ENCODE measurements at regions not wholly inside any gene's neighbourhood (a gene's known extent, or its start where the extent isn't known, plus 50 kb on each side); places are given as distances from the start of the nearest gene placed in this dataset.

- no peak for DNase-seq
These were observed 194.7 kb upstream of the TLL1 start for GRCh38 chr4:165678236-165678935.

- no peak for DNase-seq
These were observed 194.1 kb upstream of the TLL1 start for GRCh38 chr4:165678936-165679325.

GRCh38 chr4:165680821-165681220, 192.2 kb upstream of the TLL1 start:
- no peak for DNase-seq

GRCh38 chr4:165682611-165683010, 190.4 kb upstream of the TLL1 start:
- DNase-seq = peak; percentile 15

- peak; percentile 79 for DNase-seq
These were observed 188.7 kb upstream of the TLL1 start for GRCh38 chr4:165684177-165684805.

GRCh38 chr4:165686756-165687155, 186.3 kb upstream of the TLL1 start:
- no peak for DNase-seq

GRCh38 chr4:165689159-165689558, 183.9 kb upstream of the TLL1 start:
- DNase-seq = no peak

- no peak for DNase-seq
These were observed 181.0 kb upstream of the TLL1 start for GRCh38 chr4:165692082-165692481.

- no peak for DNase-seq
These were observed 174.8 kb upstream of the TLL1 start for GRCh38 chr4:165698272-165698671.

- no peak for DNase-seq
These were observed 174.0 kb upstream of the TLL1 start for GRCh38 chr4:165699055-165699454.

GRCh38 chr4:165700855-165701254, 172.2 kb upstream of the TLL1 start:
- DNase-seq = no peak

GRCh38 chr4:165707128-165707527, 165.9 kb upstream of the TLL1 start:
- no peak for DNase-seq

GRCh38 chr4:165709516-165709915, 163.5 kb upstream of the TLL1 start:
- DNase-seq = no peak

- no peak for DNase-seq
These were observed 163.0 kb upstream of the TLL1 start for GRCh38 chr4:165709973-165710526.

GRCh38 chr4:165711436-165711835, 161.6 kb upstream of the TLL1 start:
- DNase-seq = no peak

GRCh38 chr4:165711912-165712311, 161.1 kb upstream of the TLL1 start:
- DNase-seq = no peak

GRCh38 chr4:165714650-165715049, 158.4 kb upstream of the TLL1 start:
- DNase-seq = no peak

- DNase-seq = no peak
These were observed 157.8 kb upstream of the TLL1 start for GRCh38 chr4:165715211-165715610.

GRCh38 chr4:165715989-165716388, 157.0 kb upstream of the TLL1 start:
- no peak for DNase-seq

GRCh38 chr4:165716472-165716871, 156.6 kb upstream of the TLL1 start:
- no peak for DNase-seq

- DNase-seq = no peak
These were observed 154.4 kb upstream of the TLL1 start for GRCh38 chr4:165718660-165719059.

- DNase-seq = no peak
These were observed 152.5 kb upstream of the TLL1 start for GRCh38 chr4:165720411-165721082.

GRCh38 chr4:165721815-165722214, 151.2 kb upstream of the TLL1 start:
- DNase-seq = no peak
